Esophagus muscularis mucosa (tissue), 4 donors: ENCODE measurements at regions not wholly inside any gene's neighbourhood (a gene's known extent, or its start where the extent isn't known, plus 50 kb on each side); places are given as distances from the start of the nearest gene placed in this dataset.

Experiments
- DNase-seq: peaks from one replicate; pipeline ENCODE4 v3.0.0-alpha.2; 2017; ENCODE audit errors: extremely low spot score
- H3K27ac ChIP-seq, 4 donors: fragments of 200-600 bp; sonication (generic); replicated peaks in 1 of 4; 1 replicate in 3 of 4; 2 replicates in 1 of 4; pipeline ENCODE4 v1.5.1; 2016 to 2019; ENCODE audit warnings: mild to moderate bottlenecking in 1 of 4
- H3K27me3 ChIP-seq, 4 donors: fragments of 200-600 bp; sonication (generic); one replicate each; pipeline versions ENCODE4 v1.5.1 to v1.6.0; 2016 to 2019
- H3K36me3 ChIP-seq, 4 donors: fragments of 200-600 bp; sonication (generic); one replicate each; pipeline ENCODE4 v1.5.1; 2016 to 2019
- H3K4me1 ChIP-seq, 4 donors: fragments of 200-600 bp; sonication (generic); one replicate each; pipeline ENCODE4 v1.5.1; 2016 to 2019
- H3K4me3 ChIP-seq, 4 donors: fragments of 200-600 bp; sonication (generic); 1 replicate in 2 of 4; 2 replicates in 2 of 4; pipeline ENCODE4 v1.5.1; 2016 to 2019; ENCODE audit warnings: mild to moderate bottlenecking in 4 of 4, moderate library complexity in 1 of 4
- H3K9me3 ChIP-seq, 4 donors: fragments of 200-600 bp; sonication (generic); 1 replicate in 3 of 4; 2 replicates in 1 of 4; pipeline ENCODE4 v1.5.1; 2016 to 2019
- CTCF ChIP-seq, 3 experiments: fragments of 200-600 bp in 2 of 3; fragments of 450-650 bp in 1 of 3; sonication (generic) in 2 of 3; IDR thresholded peaks; one replicate each; pipeline ENCODE4 v1.5.1; 2017 to 2019; ENCODE audit warnings: antibody characterized with exemption in 3 of 3, mild to moderate bottlenecking in 2 of 3, moderate library complexity in 1 of 3
- EP300 ChIP-seq: sonication (generic); formaldehyde crosslinking; IDR thresholded peaks from one replicate; pipeline ENCODE4 v1.6.1; 2017; ENCODE audit warnings: antibody characterized with exemption
- POLR2A ChIP-seq: fragments of 450-650 bp; IDR thresholded peaks from one replicate; pipeline ENCODE4 v1.6.1; 2017; ENCODE audit warnings: antibody characterized with exemption, moderate library complexity, mild to moderate bottlenecking, low read depth
- POLR2AphosphoS5 ChIP-seq, 2 donors: sonication (generic); formaldehyde crosslinking; IDR thresholded peaks; one replicate each; pipeline ENCODE4 v1.6.1; 2017; ENCODE audit warnings: antibody characterized with exemption in 2 of 2
- WGBS: methylation state at CpG from one replicate; pipeline ENCODE4 v1.1.5; 2018; 5-methylcytosine and 5-hydroxymethylcytosine counted together
- intact Hi-C: fragments of 100-400 bp; cut with DNase I; formaldehyde crosslinking; loops from one replicate; pipeline ENCODE4 v1.15.1; 2023

- WGBS = 64% methylated on average over 6 of the region's 6 CpGs
- H3K27me3 ChIP-seq = no peaks in the 10 kb centered on the region
- DNase-seq = no peak
- intact Hi-C loops = no loop called here
- H3K9me3 ChIP-seq = no peaks in the 10 kb centered on the region
- H3K4me3 ChIP-seq = no peak overlapping the region
- peak overlapping the region; percentile 56 to 62 (median 61) for H3K27ac ChIP-seq
- peaks cover 0 to 82% (median 68%) of the 10 kb centered on the region in 4 donors for H3K4me1 ChIP-seq
- TF ChIP-seq POLR2AphosphoS5 (IDR thresholded peaks at IDR 0.05) = no peak
- no peaks in the 10 kb centered on the region for H3K36me3 ChIP-seq
Measured at GRCh38 chr1:239587574-239588369, 201.4 kb downstream of the CHRM3 start.

GRCh38 chr1:239590556-239590955 lies 204.2 kb downstream of the CHRM3 start:
- intact Hi-C loops = no loop called here
- Histone ChIP-seq H3K27me3 (no peaks in the 10 kb centered on the region), H3K4me3 (no peak overlapping the region), H3K4me1 (peaks cover 0 to 65% (median 52%) of the 10 kb centered on the region in 4 donors), H3K36me3 (no peaks in the 10 kb centered on the region), H3K27ac (peak overlapping the region in 3 of 4 donors; percentile 16 to 61 (median 56)), H3K9me3 (no peaks in the 10 kb centered on the region)
- no peak for TF ChIP-seq POLR2A
- no peak for TF ChIP-seq CTCF (IDR thresholded peaks at IDR 0.05)
- TF ChIP-seq POLR2AphosphoS5 (IDR thresholded peaks at IDR 0.05) = no peak
- TF ChIP-seq EP300 = no peak
- no peak for DNase-seq

- no peak overlapping the region for H3K4me3 ChIP-seq
- H3K36me3 ChIP-seq = no peaks in the 10 kb centered on the region
- H3K27ac ChIP-seq = no peak overlapping the region
- intact Hi-C loops = no loop called here
- no peaks in the 10 kb centered on the region for H3K27me3 ChIP-seq
- peaks cover 0 to 67% (median 50%) of the 10 kb centered on the region in 4 donors for H3K4me1 ChIP-seq
- 91% methylated on average over 4 of the region's 4 CpGs for WGBS
- no peaks in the 10 kb centered on the region for H3K9me3 ChIP-seq
- no peak for DNase-seq
- no peak for TF ChIP-seq EP300
- TF ChIP-seq POLR2AphosphoS5 (IDR thresholded peaks at IDR 0.05) = no peak
- no peak for TF ChIP-seq CTCF (IDR thresholded peaks at IDR 0.05)
- TF ChIP-seq POLR2A = no peak
Measured at GRCh38 chr1:239593527-239593926, 207.2 kb downstream of the CHRM3 start.

GRCh38 chr1:239600588-239600987 lies 214.2 kb downstream of the CHRM3 start:
- no peak overlapping the region for H3K27ac ChIP-seq
- H3K9me3 ChIP-seq = no peaks in the 10 kb centered on the region
- DNase-seq = no peak
- H3K4me3 ChIP-seq = no peak overlapping the region
- H3K36me3 ChIP-seq = no peaks in the 10 kb centered on the region
- intact Hi-C loops = no loop called here
- peaks cover 0 to 30% (median 23%) of the 10 kb centered on the region in 4 donors for H3K4me1 ChIP-seq
- no peak for TF ChIP-seq CTCF (IDR thresholded peaks at IDR 0.05)
- no peak for TF ChIP-seq EP300
- TF ChIP-seq POLR2AphosphoS5 (IDR thresholded peaks at IDR 0.05) = no peak
- no peak for TF ChIP-seq POLR2A
- no peaks in the 10 kb centered on the region for H3K27me3 ChIP-seq

GRCh38 chr1:239601108-239601507 lies 214.7 kb downstream of the CHRM3 start:
- no peaks in the 10 kb centered on the region for H3K27me3 ChIP-seq
- H3K4me1 ChIP-seq = peaks cover 0 to 24% (median 19%) of the 10 kb centered on the region in 4 donors
- intact Hi-C loops = no loop called here
- DNase-seq = no peak
- no peak for TF ChIP-seq CTCF (IDR thresholded peaks at IDR 0.05)
- no peak for TF ChIP-seq EP300
- TF ChIP-seq POLR2AphosphoS5 (IDR thresholded peaks at IDR 0.05) = no peak
- TF ChIP-seq POLR2A = no peak
- no peaks in the 10 kb centered on the region for H3K36me3 ChIP-seq
- no peak overlapping the region for H3K27ac ChIP-seq
- H3K4me3 ChIP-seq = no peak overlapping the region
- H3K9me3 ChIP-seq = no peaks in the 10 kb centered on the region
